ENCODE measurements at regions not wholly inside any gene's neighbourhood (a gene's known extent, or its start where the extent isn't known, plus 50 kb on each side); places are given as distances from the start of the nearest gene placed in this dataset.
"Not testable (repeated sequence)": the region's sequence is repeated elsewhere in the genome, so short reads cannot be mapped to it uniquely, and the experiment has no call there.

GRCh38 chr13:48813518-48813917 is 159.8 kb downstream of the CYSLTR2 start:
- intact Hi-C loops (cut with micrococcal nuclease), result no loop called here
- H3K4me1 Mint-ChIP-seq (ENCODE audit: low read depth), result peaks cover 16% of the 10 kb centered on the region
- no peak overlapping the region for H3K27ac Mint-ChIP-seq
- no peak for DNase-seq
- peaks cover 4% of the 10 kb centered on the region for H3K27me3 Mint-ChIP-seq (ENCODE audit: low read depth)
- CTCF ChIA-PET, result interaction anchor here (1.2 kb wide), 1 partner anchor 44 kb away, joined by 3 read pairs; no protein-coding TSS in a partner anchor
- H3K4me3 Mint-ChIP-seq, result no peak overlapping the region
- no peaks in the 10 kb centered on the region for H3K9me3 Mint-ChIP-seq
- no peaks in the 10 kb centered on the region for H3K36me3 Mint-ChIP-seq (ENCODE audit: low read depth)

GRCh38 chr13:48816700-48817099 is 159.0 kb upstream of the FNDC3A start:
- peaks cover under 1% of the 10 kb centered on the region for H3K27me3 Mint-ChIP-seq (ENCODE audit: low read depth)
- CTCF ChIA-PET, result interaction anchor here (0.6 kb wide), 1 partner anchor 281 kb away, joined by 4 read pairs; no protein-coding TSS in a partner anchor
- H3K36me3 Mint-ChIP-seq (ENCODE audit: low read depth), result no peaks in the 10 kb centered on the region
- peaks cover 16% of the 10 kb centered on the region for H3K4me1 Mint-ChIP-seq (ENCODE audit: low read depth)
- no peak for DNase-seq
- no peak overlapping the region for H3K27ac Mint-ChIP-seq
- intact Hi-C loops (cut with micrococcal nuclease), result no loop called here
- no peaks in the 10 kb centered on the region for H3K9me3 Mint-ChIP-seq
- H3K4me3 Mint-ChIP-seq, result no peak overlapping the region

GRCh38 chr13:48817166-48817802 is 158.4 kb upstream of the FNDC3A start:
- Mint-ChIP-seq H3K9me3 (no peaks in the 10 kb centered on the region), H3K4me1 (ENCODE audit: low read depth) (peaks cover 16% of the 10 kb centered on the region), H3K27ac (no peak overlapping the region), H3K4me3 (peak overlapping the region; percentile 10), H3K27me3 (ENCODE audit: low read depth) (no peaks in the 10 kb centered on the region), H3K36me3 (ENCODE audit: low read depth) (no peaks in the 10 kb centered on the region)
- intact Hi-C loops (cut with micrococcal nuclease), result no loop called here
- CTCF ChIA-PET, result interaction anchor here (0.6 to 1.6 kb wide), 3 partner anchors 36 to 280 kb away, joined by 3 to 4 read pairs (median 3); no protein-coding TSS in a partner anchor
- no peak for DNase-seq

DNA sequence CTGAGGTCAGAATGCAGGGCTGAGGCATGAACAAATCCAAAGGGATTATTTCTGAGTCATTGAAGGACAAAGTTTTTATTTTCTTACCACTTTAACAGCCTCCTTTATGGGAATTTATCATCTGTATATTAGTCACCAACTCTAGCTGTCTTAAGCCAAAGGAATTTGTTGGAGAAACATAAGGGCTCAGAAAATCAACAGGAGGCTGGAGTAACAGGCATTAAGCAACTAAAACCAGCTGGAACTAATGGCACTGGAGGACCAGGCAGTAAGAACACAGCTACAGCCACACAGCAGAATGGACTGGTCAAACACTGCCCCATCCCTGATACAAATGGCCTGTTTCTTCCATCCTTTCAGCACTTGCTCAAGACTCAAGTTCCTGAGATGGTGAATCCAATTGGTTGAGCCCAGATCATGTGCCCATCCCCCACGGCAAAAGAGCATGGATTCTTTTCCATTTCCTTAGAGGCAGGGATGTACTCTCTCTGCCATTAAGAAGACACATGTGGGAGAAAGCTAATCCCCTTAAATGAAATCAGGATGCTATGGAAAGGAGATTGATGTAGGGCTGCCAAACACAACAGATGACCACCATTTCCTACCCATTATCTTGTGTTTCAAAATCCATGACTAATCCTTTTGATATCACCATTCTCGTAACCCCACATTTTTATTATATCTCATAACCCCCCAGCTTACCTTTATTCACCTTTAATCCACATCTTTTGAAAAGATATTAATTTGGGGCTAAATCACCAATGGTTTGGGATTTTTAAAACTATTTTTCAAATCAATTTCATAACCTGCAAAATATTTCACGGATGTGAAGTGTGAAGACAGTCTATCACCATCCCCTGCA is 157.0 kb upstream of the FNDC3A start:
- CTCF ChIA-PET, result interaction anchor here (0.6 to 1.6 kb wide), 2 partner anchors 35 to 65 kb away, joined by 3 to 4 read pairs; no protein-coding TSS in a partner anchor
- Mint-ChIP-seq H3K4me1 (ENCODE audit: low read depth) (peaks cover 12% of the 10 kb centered on the region), H3K4me3 (no peak overlapping the region), H3K9me3 (no peaks in the 10 kb centered on the region), H3K27ac (no peak overlapping the region), H3K36me3 (ENCODE audit: low read depth) (no peaks in the 10 kb centered on the region), H3K27me3 (ENCODE audit: low read depth) (no peaks in the 10 kb centered on the region)
- DNase-seq, result no peak
- intact Hi-C loops (cut with micrococcal nuclease), result no loop called here

- CTCF ChIA-PET, result interaction anchor here (0.6 kb wide), 1 partner anchor 65 kb away, joined by 4 read pairs; no protein-coding TSS in a partner anchor
- Mint-ChIP-seq H3K9me3 (no peaks in the 10 kb centered on the region), H3K4me3 (no peak overlapping the region), H3K4me1 (ENCODE audit: low read depth) (peaks cover 12% of the 10 kb centered on the region), H3K36me3 (ENCODE audit: low read depth) (no peaks in the 10 kb centered on the region), H3K27ac (no peak overlapping the region), H3K27me3 (ENCODE audit: low read depth) (no peaks in the 10 kb centered on the region)
- intact Hi-C loops (cut with micrococcal nuclease), result no loop called here
- DNase-seq, result no peak
Measured at GRCh38 chr13:48819376-48819775, 156.3 kb upstream of the FNDC3A start.

GRCh38 chr13:48819899-48820298 is 155.8 kb upstream of the FNDC3A start:
- intact Hi-C loops (cut with micrococcal nuclease), result no loop called here
- Mint-ChIP-seq H3K27me3 (ENCODE audit: low read depth) (no peaks in the 10 kb centered on the region), H3K36me3 (ENCODE audit: low read depth) (no peaks in the 10 kb centered on the region), H3K4me3 (no peak overlapping the region), H3K9me3 (no peaks in the 10 kb centered on the region), H3K4me1 (ENCODE audit: low read depth) (peaks cover 12% of the 10 kb centered on the region), H3K27ac (no peak overlapping the region)
- CTCF ChIA-PET, result interaction anchor here (0.6 kb wide), 1 partner anchor 64 kb away, joined by 4 read pairs; no protein-coding TSS in a partner anchor
- no peak for DNase-seq

DNA sequence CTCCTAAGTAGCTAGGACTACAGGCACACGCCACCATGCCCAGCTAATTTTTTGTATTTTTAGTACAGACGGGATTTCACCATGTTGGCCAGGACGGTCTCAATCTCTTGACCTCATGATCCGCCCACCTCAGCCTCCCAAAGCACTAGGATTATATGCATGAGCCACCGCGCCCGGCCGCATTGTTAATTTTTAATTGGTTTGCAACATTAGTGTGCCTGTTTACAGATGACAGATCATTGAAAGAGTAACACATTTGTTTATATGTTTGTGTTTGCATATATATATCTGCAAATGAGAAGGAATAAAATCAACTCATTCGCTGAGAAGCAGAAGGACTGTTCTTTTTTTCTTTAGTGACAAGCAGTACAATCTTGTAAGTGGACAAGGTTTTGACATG is 152.2 kb upstream of the FNDC3A start:
- CTCF ChIA-PET; H3K36me3 Mint-ChIP-seq (ENCODE audit: low read depth); H3K4me3 Mint-ChIP-seq; DNase-seq; H3K27me3 Mint-ChIP-seq (ENCODE audit: low read depth); intact Hi-C loops (cut with micrococcal nuclease); H3K27ac Mint-ChIP-seq: not testable (repeated sequence)
- H3K9me3 Mint-ChIP-seq, result peaks cover 19% of the 10 kb centered on the region
- peaks cover 18% of the 10 kb centered on the region for H3K4me1 Mint-ChIP-seq (ENCODE audit: low read depth)

DNA sequence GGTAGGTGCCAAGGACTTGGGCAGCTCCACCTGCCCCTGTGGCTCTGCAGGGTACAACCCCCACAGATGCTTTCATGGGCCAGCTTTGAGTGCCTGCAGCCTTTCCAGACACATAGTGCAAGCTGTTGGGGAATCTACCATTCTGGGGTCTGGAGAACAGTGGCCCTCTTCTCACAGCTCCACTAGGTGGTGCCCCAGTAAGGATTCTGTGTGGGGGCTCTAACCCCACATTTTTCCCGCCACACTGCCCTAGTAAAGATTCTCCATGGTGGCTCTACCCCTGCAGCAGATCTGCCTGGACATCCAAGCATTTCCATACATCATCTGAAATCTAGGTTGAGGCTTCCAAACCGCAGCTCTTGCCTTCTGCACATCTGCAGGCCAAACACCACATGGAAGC is 149.7 kb upstream of the FNDC3A start:
- Mint-ChIP-seq H3K9me3 (peaks cover 19% of the 10 kb centered on the region), H3K4me1 (ENCODE audit: low read depth) (peaks cover 41% of the 10 kb centered on the region), H3K4me3 (no peak overlapping the region), H3K36me3 (ENCODE audit: low read depth) (peaks cover 9% of the 10 kb centered on the region), H3K27ac (no peak overlapping the region), H3K27me3 (ENCODE audit: low read depth) (no peaks in the 10 kb centered on the region)
- no peak for DNase-seq
- intact Hi-C loops (cut with micrococcal nuclease), result loop anchor here (5.0 kb wide), 2 partner anchors 196 to 294 kb away; partner anchors contain the start of gene RCBTB2
- CTCF ChIA-PET, result no interaction called here

DNA sequence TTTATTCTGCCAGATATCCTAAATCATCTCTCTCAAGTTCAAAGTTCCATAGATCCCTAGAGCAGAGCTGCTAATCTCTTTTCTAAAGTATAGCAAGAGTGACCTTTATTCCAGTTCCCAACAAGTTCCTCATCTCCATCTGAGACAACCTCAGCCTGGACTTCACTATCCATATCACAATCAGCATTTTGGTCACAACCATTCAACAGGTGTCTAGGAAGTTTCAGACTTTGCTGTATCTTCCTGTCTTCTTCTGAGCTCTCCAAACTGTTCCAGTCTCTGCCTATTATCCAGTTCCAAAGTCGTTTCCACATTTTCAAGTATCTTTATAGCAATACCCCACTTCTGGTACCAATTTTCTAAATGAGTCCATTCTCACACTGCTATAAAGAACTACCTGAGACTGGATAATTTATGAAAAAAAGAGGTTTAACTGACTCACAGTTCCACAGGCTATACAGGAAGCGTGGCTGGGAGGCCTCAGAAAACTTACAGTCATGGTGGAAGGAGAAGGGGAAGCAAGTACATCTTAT is 148.7 kb upstream of the FNDC3A start:
- CTCF ChIA-PET; H3K36me3 Mint-ChIP-seq (ENCODE audit: low read depth); H3K27me3 Mint-ChIP-seq (ENCODE audit: low read depth); H3K4me3 Mint-ChIP-seq; DNase-seq: not testable (repeated sequence)
- Mint-ChIP-seq H3K9me3 (peaks cover 19% of the 10 kb centered on the region), H3K27ac (peak overlapping the region; percentile 73), H3K4me1 (ENCODE audit: low read depth) (peaks cover 48% of the 10 kb centered on the region)
- intact Hi-C loops (cut with micrococcal nuclease), result loop anchor here (5.0 kb wide), 2 partner anchors 195 to 295 kb away; partner anchors contain the start of gene RCBTB2

DNA sequence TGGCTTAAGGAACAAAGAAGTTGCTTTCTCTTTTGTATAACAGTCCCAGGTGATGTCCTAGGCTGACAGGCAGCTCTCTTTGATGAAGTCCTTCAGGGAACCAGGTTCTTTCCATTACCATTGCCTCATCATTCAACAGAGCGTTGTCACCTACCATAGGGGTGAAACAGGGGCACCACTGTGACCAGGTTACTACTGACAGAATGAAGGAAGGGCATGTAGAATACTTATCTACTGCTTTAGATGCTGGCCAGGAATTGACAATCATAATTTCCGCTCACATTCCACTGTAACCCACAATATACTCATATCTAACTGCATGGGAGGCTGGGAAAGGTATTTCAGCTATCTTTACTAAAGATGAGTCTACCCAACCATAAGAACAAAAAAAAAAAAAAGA is 148.0 kb upstream of the FNDC3A start:
- peak; percentile 35 for DNase-seq
- CTCF ChIA-PET, result no interaction called here
- peaks cover 19% of the 10 kb centered on the region for H3K9me3 Mint-ChIP-seq
- H3K4me1 Mint-ChIP-seq (ENCODE audit: low read depth), result peaks cover 48% of the 10 kb centered on the region
- no peak overlapping the region for H3K4me3 Mint-ChIP-seq
- peak overlapping the region; percentile 73 for H3K27ac Mint-ChIP-seq
- H3K27me3 Mint-ChIP-seq (ENCODE audit: low read depth), result no peaks in the 10 kb centered on the region
- peaks cover 9% of the 10 kb centered on the region for H3K36me3 Mint-ChIP-seq (ENCODE audit: low read depth)
- intact Hi-C loops (cut with micrococcal nuclease), result loop anchor here (2.0 to 5.0 kb wide), 3 partner anchors 31 to 295 kb away; partner anchors contain the start of gene RCBTB2

- Mint-ChIP-seq H3K27ac (no peak overlapping the region), H3K9me3 (peaks cover 21% of the 10 kb centered on the region), H3K27me3 (ENCODE audit: low read depth) (no peaks in the 10 kb centered on the region), H3K4me1 (ENCODE audit: low read depth) (peaks cover 48% of the 10 kb centered on the region), H3K36me3 (ENCODE audit: low read depth) (peaks cover 11% of the 10 kb centered on the region), H3K4me3 (no peak overlapping the region)
- intact Hi-C loops (cut with micrococcal nuclease), result loop anchor here (1.0 to 5.0 kb wide), 7 partner anchors 24 to 297 kb away; partner anchors contain the start of genes FNDC3A and RCBTB2
- CTCF ChIA-PET, result no interaction called here
- DNase-seq, result peak; percentile 45
Measured at GRCh38 chr13:48828962-48829411, 146.7 kb upstream of the FNDC3A start.

GRCh38 chr13:48829536-48829935 is 146.2 kb upstream of the FNDC3A start:
- Mint-ChIP-seq H3K27me3 (ENCODE audit: low read depth) (no peaks in the 10 kb centered on the region), H3K4me3 (no peak overlapping the region), H3K4me1 (ENCODE audit: low read depth) (peaks cover 48% of the 10 kb centered on the region), H3K36me3 (ENCODE audit: low read depth) (peaks cover 11% of the 10 kb centered on the region), H3K27ac (peak overlapping the region; percentile 6), H3K9me3 (peaks cover 21% of the 10 kb centered on the region)
- intact Hi-C loops (cut with micrococcal nuclease), result loop anchor here (1.0 to 5.0 kb wide), 7 partner anchors 24 to 297 kb away; partner anchors contain the start of genes FNDC3A and RCBTB2
- CTCF ChIA-PET, result interaction anchor here (0.9 kb wide), 1 partner anchor 11 kb away, joined by 3 read pairs; no protein-coding TSS in a partner anchor
- no peak for DNase-seq

Measured in activated naive CD4-positive, alpha-beta T cell treated with anti-CD3 and anti-CD28 coated beads for 36 hours (primary cell).